ENCODE measurements at regions not wholly inside any gene's neighbourhood (a gene's known extent, or its start where the extent isn't known, plus 50 kb on each side); places are given as distances from the start of the nearest gene placed in this dataset.

- H4K20me1 ChIP-seq (ENCODE audit: insufficient read depth, low read length), result no peaks in the 10 kb centered on the region
- no peaks in the 10 kb centered on the region for H3K36me3 ChIP-seq (ENCODE audit: insufficient read depth, low read length)
- CTCF ChIA-PET (ENCODE audit: unreplicated experiment), result no interaction called here
- H3K27ac ChIP-seq (ENCODE audit: low read depth, low read length, poor library complexity, severe bottlenecking), result no peak overlapping the region
- intact Hi-C loops (cut with micrococcal nuclease; ENCODE audit: unreplicated experiment), result no loop called here
- H3K79me2 ChIP-seq (ENCODE audit: insufficient read depth, low read depth, low read length), result no peaks in the 10 kb centered on the region
- BruUV-seq (replicated peaks), result no TSS peak
- H3K4me1 ChIP-seq (ENCODE audit: insufficient read depth, low read length, poor library complexity, severe bottlenecking), result no peaks in the 10 kb centered on the region
- H3K9me2 ChIP-seq (ENCODE audit: insufficient read depth, low read length), result no peaks in the 10 kb centered on the region
- no peak for DNase-seq (ENCODE audit: low spot score)
- no peak for TF ChIP-seq EZH2phosphoT487 (IDR thresholded peaks at IDR 0.05; ENCODE audit: borderline replicate concordance, low read depth, low read length)
- TF ChIP-seq, protein P1, sequence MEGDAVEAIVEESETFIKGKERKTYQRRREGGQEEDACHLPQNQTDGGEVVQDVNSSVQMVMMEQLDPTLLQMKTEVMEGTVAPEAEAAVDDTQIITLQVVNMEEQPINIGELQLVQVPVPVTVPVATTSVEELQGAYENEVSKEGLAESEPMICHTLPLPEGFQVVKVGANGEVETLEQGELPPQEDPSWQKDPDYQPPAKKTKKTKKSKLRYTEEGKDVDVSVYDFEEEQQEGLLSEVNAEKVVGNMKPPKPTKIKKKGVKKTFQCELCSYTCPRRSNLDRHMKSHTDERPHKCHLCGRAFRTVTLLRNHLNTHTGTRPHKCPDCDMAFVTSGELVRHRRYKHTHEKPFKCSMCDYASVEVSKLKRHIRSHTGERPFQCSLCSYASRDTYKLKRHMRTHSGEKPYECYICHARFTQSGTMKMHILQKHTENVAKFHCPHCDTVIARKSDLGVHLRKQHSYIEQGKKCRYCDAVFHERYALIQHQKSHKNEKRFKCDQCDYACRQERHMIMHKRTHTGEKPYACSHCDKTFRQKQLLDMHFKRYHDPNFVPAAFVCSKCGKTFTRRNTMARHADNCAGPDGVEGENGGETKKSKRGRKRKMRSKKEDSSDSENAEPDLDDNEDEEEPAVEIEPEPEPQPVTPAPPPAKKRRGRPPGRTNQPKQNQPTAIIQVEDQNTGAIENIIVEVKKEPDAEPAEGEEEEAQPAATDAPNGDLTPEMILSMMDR (conservative IDR thresholded peaks at IDR 0.05; ENCODE audit: low read length), result no peak
- no peaks in the 10 kb centered on the region for H3K9me3 ChIP-seq (ENCODE audit: low read length)
- no peak overlapping the region for H2AFZ ChIP-seq (ENCODE audit: low read length)
- H3K4me3 ChIP-seq (ENCODE audit: low read depth, low read length, poor library complexity, severe bottlenecking), result no peak overlapping the region
- no peak overlapping the region for H3K4me2 ChIP-seq (ENCODE audit: low read length)
- POLR2A ChIA-PET, result no interaction called here
Measured at GRCh38 chr1:233843525-233844204, 60.8 kb upstream of the SLC35F3 start.

DNA sequence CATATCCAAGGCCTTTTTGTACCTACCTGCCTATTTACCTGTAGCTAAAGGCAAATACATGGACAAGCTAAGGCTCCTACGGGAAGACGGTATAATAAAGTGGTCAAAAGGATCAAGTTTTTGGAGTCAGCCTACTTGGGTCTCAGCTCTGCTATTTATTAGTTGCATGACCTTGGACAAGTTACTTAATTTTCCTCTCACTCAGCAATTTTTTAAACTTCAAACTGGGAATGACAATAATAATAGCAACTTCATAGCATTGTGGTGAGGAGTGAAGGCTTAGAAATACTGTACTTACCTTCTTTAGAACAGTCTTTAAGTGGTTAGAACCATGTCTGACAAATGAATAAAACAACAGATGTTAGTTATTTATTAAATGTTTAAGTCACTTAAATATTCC lies 60.2 kb upstream of the SLC35F3 start:
- ChIA-PET CTCF (ENCODE audit: unreplicated experiment) (no interaction called here), POLR2A (interaction anchor here (0.9 to 1.1 kb wide), 2 partner anchors 21 to 274 kb away, joined by 3 read pairs; no protein-coding TSS in a partner anchor)
- no peaks in the 10 kb centered on the region for H4K20me1 ChIP-seq (ENCODE audit: insufficient read depth, low read length)

GRCh38 chr1:233844692-233845091 lies 59.8 kb upstream of the SLC35F3 start:
- H3K4me3 ChIP-seq (ENCODE audit: low read depth, low read length, poor library complexity, severe bottlenecking), result no peak overlapping the region
- H3K27ac ChIP-seq (ENCODE audit: low read depth, low read length, poor library complexity, severe bottlenecking), result no peak overlapping the region
- ChIA-PET CTCF (ENCODE audit: unreplicated experiment) (no interaction called here), POLR2A (interaction anchor here (0.9 to 1.1 kb wide), 2 partner anchors 21 to 273 kb away, joined by 3 read pairs; no protein-coding TSS in a partner anchor)
- no peak overlapping the region for H3K4me2 ChIP-seq (ENCODE audit: low read length)
- no TSS peak for BruUV-seq (replicated peaks)
- no peaks in the 10 kb centered on the region for H3K9me2 ChIP-seq (ENCODE audit: insufficient read depth, low read length)
- intact Hi-C loops (cut with micrococcal nuclease; ENCODE audit: unreplicated experiment), result no loop called here
- H4K20me1 ChIP-seq (ENCODE audit: insufficient read depth, low read length), result no peaks in the 10 kb centered on the region
- H3K79me2 ChIP-seq (ENCODE audit: insufficient read depth, low read depth, low read length), result no peaks in the 10 kb centered on the region
- DNase-seq (ENCODE audit: low spot score), result no peak
- no peaks in the 10 kb centered on the region for H3K4me1 ChIP-seq (ENCODE audit: insufficient read depth, low read length, poor library complexity, severe bottlenecking)
- no peaks in the 10 kb centered on the region for H3K36me3 ChIP-seq (ENCODE audit: insufficient read depth, low read length)
- TF ChIP-seq, protein P1 (conservative IDR thresholded peaks at IDR 0.05; ENCODE audit: low read length), result no peak
- TF ChIP-seq EZH2phosphoT487 (IDR thresholded peaks at IDR 0.05; ENCODE audit: borderline replicate concordance, low read depth, low read length), result no peak
- H2AFZ ChIP-seq (ENCODE audit: low read length), result no peak overlapping the region
- H3K9me3 ChIP-seq (ENCODE audit: low read length), result no peaks in the 10 kb centered on the region

More for the DNA sequence above, 60.2 kb upstream of the SLC35F3 start:
- Histone ChIP-seq H3K9me2 (ENCODE audit: insufficient read depth, low read length) (no peaks in the 10 kb centered on the region), H3K4me2 (ENCODE audit: low read length) (no peak overlapping the region), H3K36me3 (ENCODE audit: insufficient read depth, low read length) (no peaks in the 10 kb centered on the region), H3K27ac (ENCODE audit: low read depth, low read length, poor library complexity, severe bottlenecking) (no peak overlapping the region), H3K4me3 (ENCODE audit: low read depth, low read length, poor library complexity, severe bottlenecking) (no peak overlapping the region), H3K4me1 (ENCODE audit: insufficient read depth, low read length, poor library complexity, severe bottlenecking) (no peaks in the 10 kb centered on the region), H3K9me3 (ENCODE audit: low read length) (no peaks in the 10 kb centered on the region), H2AFZ (ENCODE audit: low read length) (no peak overlapping the region), H3K79me2 (ENCODE audit: insufficient read depth, low read depth, low read length) (no peaks in the 10 kb centered on the region)
- DNase-seq (ENCODE audit: low spot score), result no peak
- TF ChIP-seq, protein P1 (conservative IDR thresholded peaks at IDR 0.05; ENCODE audit: low read length), result no peak
- TF ChIP-seq EZH2phosphoT487 (IDR thresholded peaks at IDR 0.05; ENCODE audit: borderline replicate concordance, low read depth, low read length), result no peak
- intact Hi-C loops (cut with micrococcal nuclease; ENCODE audit: unreplicated experiment), result no loop called here
- BruUV-seq (replicated peaks), result no TSS peak
